Left lobe of liver (tissue), 2 donors: ENCODE measurements at regions not wholly inside any gene's neighbourhood (a gene's known extent, or its start where the extent isn't known, plus 50 kb on each side); places are given as distances from the start of the nearest gene placed in this dataset.

Experiments
- ATAC-seq: fragments of 200-7000 bp; cut with Tn5 transposase; one replicate; pipeline ENCODE4 v1.9.1; 2020; ENCODE audit warnings: mild to moderate bottlenecking, moderate library complexity
- DNase-seq: peaks from one replicate; pipeline ENCODE4 v3.0.0-alpha.2; 2020; ENCODE audit warnings: low spot score
- donor health status: DM: no; HTN: no; CAD: no; lungs with moderate emphysema.
- donor health status: DM: no; HTN: yes; CAD: no.

- ATAC-seq (no peak), DNase-seq (no peak)
Observed at GRCh38 chr7:19448091-19448490, 260.7 kb downstream of the POLR1F start.

GRCh38 chr7:19442016-19442785, 266.6 kb downstream of the POLR1F start:
- ATAC-seq (no peak), DNase-seq (no peak)

GRCh38 chr7:19439517-19439916, 269.3 kb downstream of the POLR1F start:
- no peak for ATAC-seq
- no peak for DNase-seq

GRCh38 chr7:19437446-19437845, 271.4 kb downstream of the POLR1F start:
- ATAC-seq (no peak), DNase-seq (no peak)

GRCh38 chr7:19427944-19428343, 280.9 kb downstream of the POLR1F start:
- DNase-seq, result no peak
- no peak for ATAC-seq

- ATAC-seq (no peak), DNase-seq (no peak)
Observed at GRCh38 chr7:19421861-19422260, 276.6 kb upstream of the FERD3L start.

- no peak for ATAC-seq
- DNase-seq, result no peak
Observed at GRCh38 chr7:19417231-19417630, 272.0 kb upstream of the FERD3L start.

GRCh38 chr7:19415123-19415522, 269.9 kb upstream of the FERD3L start:
- no peak for DNase-seq

GRCh38 chr7:19413443-19413965, 268.3 kb upstream of the FERD3L start:
- DNase-seq (no peak), ATAC-seq (no peak)

More at GRCh38 chr7:19415123-19415522, 269.9 kb upstream of the FERD3L start:
- ATAC-seq, result no peak

GRCh38 chr7:19410691-19411090, 265.5 kb upstream of the FERD3L start:
- DNase-seq, result no peak
- ATAC-seq, result no peak

GRCh38 chr7:19410106-19410505, 264.9 kb upstream of the FERD3L start:
- DNase-seq (no peak), ATAC-seq (no peak)

- ATAC-seq, result no peak
Observed at GRCh38 chr7:19408706-19409220, 263.5 kb upstream of the FERD3L start.

GRCh38 chr7:19407270-19407669, 262.0 kb upstream of the FERD3L start:
- DNase-seq (no peak), ATAC-seq (no peak)

More at GRCh38 chr7:19408706-19409220, 263.5 kb upstream of the FERD3L start:
- no peak for DNase-seq

- DNase-seq (no peak), ATAC-seq (no peak)
Observed at GRCh38 chr7:19405541-19405940, 260.3 kb upstream of the FERD3L start.

GRCh38 chr7:19404912-19405329, 259.7 kb upstream of the FERD3L start:
- DNase-seq (no peak), ATAC-seq (no peak)

GRCh38 chr7:19403691-19404090, 258.5 kb upstream of the FERD3L start:
- ATAC-seq (no peak), DNase-seq (no peak)

GRCh38 chr7:19401461-19401860, 256.2 kb upstream of the FERD3L start:
- DNase-seq (no peak), ATAC-seq (no peak)

GRCh38 chr7:19400758-19401254, 255.6 kb upstream of the FERD3L start:
- DNase-seq, result no peak
- no peak for ATAC-seq

GRCh38 chr7:19397911-19398310, 252.7 kb upstream of the FERD3L start:
- DNase-seq (no peak), ATAC-seq (no peak)

- DNase-seq, result no peak
- ATAC-seq, result no peak
Observed at GRCh38 chr7:19392246-19392645, 247.0 kb upstream of the FERD3L start.

GRCh38 chr7:19390795-19391194, 245.6 kb upstream of the FERD3L start:
- DNase-seq (no peak), ATAC-seq (no peak)

GRCh38 chr7:19381321-19381720, 236.1 kb upstream of the FERD3L start:
- DNase-seq (no peak), ATAC-seq (no peak)
